Memory B cell (primary cell): ENCODE measurements at regions not wholly inside any gene's neighbourhood (a gene's known extent, or its start where the extent isn't known, plus 50 kb on each side); places are given as distances from the start of the nearest gene placed in this dataset.

Experiments
- ATAC-seq: fragments of 150-1000 bp; cut with Tn5 transposase; 2 replicates; pipeline ENCODE4 v1.10.0; 2021; ENCODE audit warnings: low read depth, mild to moderate bottlenecking, moderate library complexity
- DNase-seq, 2 donors: peaks; one replicate each; pipeline ENCODE4 v3.0.0; 2022; ENCODE audit warnings: low spot score in 2 of 2
- H3K27ac Mint-ChIP-seq: one replicate; pipeline ENCODE4 v1.8.0; 2022; ENCODE audit warnings: mild to moderate bottlenecking, moderate library complexity, mixed read lengths
- H3K27me3 Mint-ChIP-seq: one replicate; pipeline ENCODE4 v1.8.0; 2022; ENCODE audit warnings: mixed read lengths
- H3K36me3 Mint-ChIP-seq: one replicate; pipeline ENCODE4 v1.8.0; 2022; ENCODE audit warnings: mild to moderate bottlenecking, mixed read lengths
- H3K4me1 Mint-ChIP-seq: one replicate; pipeline ENCODE4 v1.8.0; 2022; ENCODE audit warnings: mixed read lengths
- H3K4me3 Mint-ChIP-seq: one replicate; pipeline ENCODE4 v1.8.0; 2022; ENCODE audit warnings: mild to moderate bottlenecking, moderate library complexity, mixed read lengths
- H3K9me3 Mint-ChIP-seq: one replicate; pipeline ENCODE4 v1.8.0; 2022; ENCODE audit warnings: mixed read lengths

GRCh38 chr3:10744098-10744465, 71.9 kb upstream of the SLC6A11 start:
- Mint-ChIP-seq H3K4me1 (peaks cover 1% of the 10 kb centered on the region), H3K9me3 (no peaks in the 10 kb centered on the region), H3K4me3 (no peak overlapping the region), H3K27ac (no peak overlapping the region), H3K36me3 (no peaks in the 10 kb centered on the region), H3K27me3 (peaks cover 22% of the 10 kb centered on the region)
- ATAC-seq (no peak), DNase-seq (no peak)

GRCh38 chr3:10745392-10745791, 70.6 kb upstream of the SLC6A11 start:
- Mint-ChIP-seq H3K9me3 (no peaks in the 10 kb centered on the region), H3K4me3 (no peak overlapping the region), H3K27ac (no peak overlapping the region), H3K36me3 (no peaks in the 10 kb centered on the region), H3K27me3 (peaks cover 19% of the 10 kb centered on the region), H3K4me1 (no peaks in the 10 kb centered on the region)
- ATAC-seq = no peak
- no peak for DNase-seq

- H3K36me3 Mint-ChIP-seq = no peaks in the 10 kb centered on the region
- H3K4me3 Mint-ChIP-seq = no peak overlapping the region
- no peak overlapping the region for H3K27ac Mint-ChIP-seq
- H3K9me3 Mint-ChIP-seq = no peaks in the 10 kb centered on the region
- H3K4me1 Mint-ChIP-seq = no peaks in the 10 kb centered on the region
- DNase-seq = no peak
- H3K27me3 Mint-ChIP-seq = peaks cover 13% of the 10 kb centered on the region
- no peak for ATAC-seq
These were observed 70.0 kb upstream of the SLC6A11 start for GRCh38 chr3:10746001-10746400.

- no peak overlapping the region for H3K4me3 Mint-ChIP-seq
- no peak for DNase-seq
These were observed 69.3 kb upstream of the SLC6A11 start for GRCh38 chr3:10746684-10747083.

GRCh38 chr3:10747341-10747740, 68.7 kb upstream of the SLC6A11 start:
- Mint-ChIP-seq H3K4me3 (no peak overlapping the region), H3K36me3 (no peaks in the 10 kb centered on the region), H3K27me3 (peaks cover 13% of the 10 kb centered on the region), H3K27ac (no peak overlapping the region), H3K9me3 (no peaks in the 10 kb centered on the region), H3K4me1 (no peaks in the 10 kb centered on the region)
- ATAC-seq (no peak), DNase-seq (no peak)

More at GRCh38 chr3:10746684-10747083, 69.3 kb upstream of the SLC6A11 start:
- Mint-ChIP-seq H3K27me3 (peaks cover 13% of the 10 kb centered on the region), H3K36me3 (no peaks in the 10 kb centered on the region), H3K9me3 (no peaks in the 10 kb centered on the region), H3K27ac (no peak overlapping the region), H3K4me1 (no peaks in the 10 kb centered on the region)
- no peak for ATAC-seq

GRCh38 chr3:10748040-10748439, 68.0 kb upstream of the SLC6A11 start:
- Mint-ChIP-seq H3K27ac (no peak overlapping the region), H3K4me3 (no peak overlapping the region), H3K27me3 (peaks cover 8% of the 10 kb centered on the region), H3K9me3 (no peaks in the 10 kb centered on the region), H3K4me1 (no peaks in the 10 kb centered on the region), H3K36me3 (no peaks in the 10 kb centered on the region)
- ATAC-seq = no peak
- DNase-seq = no peak

- Mint-ChIP-seq H3K4me1 (peaks cover 4% of the 10 kb centered on the region), H3K9me3 (no peaks in the 10 kb centered on the region), H3K4me3 (no peak overlapping the region), H3K36me3 (no peaks in the 10 kb centered on the region), H3K27ac (no peak overlapping the region), H3K27me3 (peaks cover 11% of the 10 kb centered on the region)
- ATAC-seq = no peak
- peak in 1 of 2 donors; percentile 41 for DNase-seq
These were observed 62.1 kb upstream of the SLC6A11 start for GRCh38 chr3:10753964-10754363.

- Mint-ChIP-seq H3K4me3 (no peak overlapping the region), H3K27me3 (peaks cover 19% of the 10 kb centered on the region), H3K36me3 (no peaks in the 10 kb centered on the region), H3K4me1 (peaks cover 4% of the 10 kb centered on the region), H3K9me3 (no peaks in the 10 kb centered on the region), H3K27ac (no peak overlapping the region)
- DNase-seq (no peak), ATAC-seq (no peak)
These were observed 59.5 kb upstream of the SLC6A11 start for GRCh38 chr3:10756546-10756945.

GRCh38 chr3:10757021-10757820, 58.8 kb upstream of the SLC6A11 start:
- Mint-ChIP-seq H3K36me3 (no peaks in the 10 kb centered on the region), H3K27ac (no peak overlapping the region), H3K27me3 (peaks cover 19% of the 10 kb centered on the region), H3K9me3 (no peaks in the 10 kb centered on the region), H3K4me3 (no peak overlapping the region), H3K4me1 (peaks cover 4% of the 10 kb centered on the region)
- DNase-seq = no peak
- no peak for ATAC-seq

GRCh38 chr3:10757821-10758130, 58.3 kb upstream of the SLC6A11 start:
- Mint-ChIP-seq H3K4me1 (peaks cover 4% of the 10 kb centered on the region), H3K27ac (no peak overlapping the region), H3K9me3 (no peaks in the 10 kb centered on the region), H3K36me3 (no peaks in the 10 kb centered on the region), H3K27me3 (peaks cover 19% of the 10 kb centered on the region), H3K4me3 (no peak overlapping the region)
- DNase-seq (no peak), ATAC-seq (no peak)

- Mint-ChIP-seq H3K4me3 (no peak overlapping the region), H3K36me3 (no peaks in the 10 kb centered on the region), H3K27ac (no peak overlapping the region), H3K9me3 (no peaks in the 10 kb centered on the region), H3K27me3 (peaks cover 20% of the 10 kb centered on the region), H3K4me1 (peaks cover 4% of the 10 kb centered on the region)
- peak; percentile 38 to 40 for DNase-seq
- ATAC-seq = peak; percentile 79
These were observed 57.6 kb upstream of the SLC6A11 start for GRCh38 chr3:10758304-10759037.

- Mint-ChIP-seq H3K27me3 (peaks cover 23% of the 10 kb centered on the region), H3K27ac (no peak overlapping the region), H3K4me3 (no peak overlapping the region), H3K36me3 (no peaks in the 10 kb centered on the region), H3K9me3 (no peaks in the 10 kb centered on the region), H3K4me1 (peaks cover 4% of the 10 kb centered on the region)
- DNase-seq (no peak), ATAC-seq (no peak)
These were observed 56.5 kb upstream of the SLC6A11 start for GRCh38 chr3:10759495-10759894.

- Mint-ChIP-seq H3K27ac (no peak overlapping the region), H3K27me3 (peaks cover 20% of the 10 kb centered on the region), H3K4me3 (no peak overlapping the region), H3K9me3 (no peaks in the 10 kb centered on the region), H3K4me1 (peaks cover 4% of the 10 kb centered on the region), H3K36me3 (no peaks in the 10 kb centered on the region)
- DNase-seq (no peak), ATAC-seq (no peak)
These were observed 55.8 kb upstream of the SLC6A11 start for GRCh38 chr3:10760199-10760598.

GRCh38 chr3:10761583-10761982, 54.4 kb upstream of the SLC6A11 start:
- no peak for ATAC-seq

GRCh38 chr3:10762116-10762515, 53.9 kb upstream of the SLC6A11 start:
- Mint-ChIP-seq H3K27me3 (peaks cover 22% of the 10 kb centered on the region), H3K27ac (no peak overlapping the region), H3K4me1 (peaks cover 4% of the 10 kb centered on the region), H3K36me3 (no peaks in the 10 kb centered on the region), H3K9me3 (no peaks in the 10 kb centered on the region), H3K4me3 (no peak overlapping the region)
- DNase-seq (no peak), ATAC-seq (no peak)

More at GRCh38 chr3:10761583-10761982, 54.4 kb upstream of the SLC6A11 start:
- Mint-ChIP-seq H3K27me3 (peaks cover 22% of the 10 kb centered on the region), H3K27ac (no peak overlapping the region), H3K4me3 (no peak overlapping the region), H3K4me1 (peaks cover 4% of the 10 kb centered on the region), H3K36me3 (no peaks in the 10 kb centered on the region), H3K9me3 (no peaks in the 10 kb centered on the region)
- no peak for DNase-seq
